Upper lobe of right lung (tissue), 1 donor: ENCODE measurements at regions not wholly inside any gene's neighbourhood (a gene's known extent, or its start where the extent isn't known, plus 50 kb on each side); places are given as distances from the start of the nearest gene placed in this dataset.

Experiments used
- ATAC-seq: fragments of 200-7000 bp; cut with Tn5 transposase; one replicate; pipeline ENCODE4 v1.9.1; 2020; ENCODE audit warnings: mild to moderate bottlenecking, moderate library complexity
- DNase-seq: peaks from one replicate; pipeline ENCODE4 v3.0.0-alpha.2; 2020
- H3K27ac ChIP-seq: fragments of 200-600 bp; one replicate; pipeline ENCODE4 v1.8.0; 2022
- H3K27me3 ChIP-seq: fragments of 200-600 bp; one replicate; pipeline ENCODE4 v1.8.0; 2022; ENCODE audit warnings: mild to moderate bottlenecking
- H3K36me3 ChIP-seq: fragments of 200-600 bp; one replicate; pipeline ENCODE4 v1.8.0; 2022
- H3K4me1 ChIP-seq: fragments of 200-600 bp; one replicate; pipeline ENCODE4 v1.8.0; 2022
- H3K4me3 ChIP-seq: fragments of 200-600 bp; one replicate; pipeline ENCODE4 v1.8.0; 2022; ENCODE audit warnings: mild to moderate bottlenecking
- H3K9me3 ChIP-seq: fragments of 200-600 bp; one replicate; pipeline ENCODE4 v1.8.0; 2022
- CTCF ChIP-seq: fragments of 200-600 bp; IDR thresholded peaks from one replicate; pipeline ENCODE4 v1.8.0; 2022; ENCODE audit warnings: antibody characterized with exemption
- intact Hi-C: fragments of 100-400 bp; cut with DNase I; formaldehyde crosslinking; loops from one replicate; pipeline ENCODE4 v1.11.0; 2022
- donor health status: DM: no; HTN: yes; CAD: no; lungs with severe emphysema.

DNA sequence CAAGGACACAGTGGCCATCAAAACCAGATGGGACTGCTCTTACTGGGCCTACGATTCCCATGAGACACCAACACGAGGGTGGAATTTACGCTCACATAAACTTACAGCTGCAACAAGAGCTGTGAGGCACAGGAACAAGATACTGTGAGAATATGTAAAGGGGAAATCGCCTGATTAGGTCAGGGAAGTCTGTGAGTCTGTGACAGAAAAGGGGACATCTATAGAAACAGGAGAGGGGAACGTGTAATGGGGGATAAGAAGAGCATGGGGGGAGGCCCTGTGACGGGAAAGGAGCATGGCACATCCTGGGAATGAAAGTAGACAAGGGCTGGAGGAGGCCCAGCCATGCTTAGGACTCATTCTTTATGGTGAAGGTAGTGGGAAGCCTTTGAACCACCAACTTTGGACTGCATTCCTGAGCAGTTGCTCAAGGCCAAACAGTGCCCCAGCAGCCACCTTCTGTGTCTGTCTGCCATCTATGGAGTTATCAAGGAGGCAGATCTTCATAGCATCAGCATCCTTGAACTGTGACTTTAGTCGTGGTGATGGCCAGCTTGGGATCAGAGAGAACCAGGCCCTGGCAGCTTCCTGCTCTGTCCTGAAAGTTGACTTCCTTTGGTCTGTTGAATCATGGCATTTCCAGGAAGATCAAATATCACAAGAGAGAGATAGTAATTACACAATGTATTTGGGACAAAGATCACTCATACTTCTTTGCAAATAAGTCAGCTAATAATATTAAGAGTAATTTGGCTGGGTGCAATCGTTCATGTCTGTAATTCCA, 87.9 kb upstream of the FAM169A start:
- no peak for ATAC-seq
- no peak for DNase-seq
- H3K36me3 ChIP-seq: no peaks in the 10 kb centered on the region
- intact Hi-C loops: no loop called here
- H3K27me3 ChIP-seq: no peaks in the 10 kb centered on the region
- no peaks in the 10 kb centered on the region for H3K9me3 ChIP-seq
- no peaks in the 10 kb centered on the region for H3K4me1 ChIP-seq
- no peak for TF ChIP-seq CTCF
- H3K27ac ChIP-seq: no peak overlapping the region
- no peak overlapping the region for H3K4me3 ChIP-seq

DNA sequence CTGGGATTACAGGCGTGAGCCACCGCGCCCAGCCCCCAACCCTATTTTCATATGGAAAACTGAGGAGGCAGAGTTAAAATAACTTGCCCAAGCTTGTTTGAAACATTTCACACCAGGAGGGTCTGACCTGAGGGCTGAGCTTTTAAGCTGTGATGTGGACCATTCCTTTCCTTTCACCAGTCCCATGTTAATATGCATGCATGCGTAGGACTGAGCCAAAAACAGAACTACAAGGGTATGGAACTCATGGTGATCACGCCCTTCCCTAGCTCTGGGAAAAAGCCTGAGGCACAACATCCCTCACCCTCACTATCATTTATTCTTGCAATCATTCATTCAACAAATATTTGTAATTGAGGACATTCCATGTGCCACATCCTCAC, 87.4 kb upstream of the FAM169A start:
- intact Hi-C loops: no loop called here
- Histone ChIP-seq H3K27ac (no peak overlapping the region), H3K4me3 (no peak overlapping the region), H3K36me3 (no peaks in the 10 kb centered on the region), H3K9me3 (no peaks in the 10 kb centered on the region), H3K27me3 (no peaks in the 10 kb centered on the region), H3K4me1 (peaks cover 4% of the 10 kb centered on the region)
- no peak for TF ChIP-seq CTCF
- DNase-seq: no peak
- ATAC-seq: no peak

GRCh38 chr5:74952406-74952805, 86.2 kb upstream of the FAM169A start:
- no peaks in the 10 kb centered on the region for H3K9me3 ChIP-seq
- no peak for ATAC-seq
- DNase-seq: no peak
- intact Hi-C loops: no loop called here
- H3K36me3 ChIP-seq: no peaks in the 10 kb centered on the region
- H3K27ac ChIP-seq: no peak overlapping the region
- no peaks in the 10 kb centered on the region for H3K27me3 ChIP-seq
- no peak for TF ChIP-seq CTCF
- no peak overlapping the region for H3K4me3 ChIP-seq
- H3K4me1 ChIP-seq: peaks cover 7% of the 10 kb centered on the region

- peaks cover 7% of the 10 kb centered on the region for H3K4me1 ChIP-seq
Measured at GRCh38 chr5:74951865-74952264, 85.7 kb upstream of the FAM169A start.

DNA sequence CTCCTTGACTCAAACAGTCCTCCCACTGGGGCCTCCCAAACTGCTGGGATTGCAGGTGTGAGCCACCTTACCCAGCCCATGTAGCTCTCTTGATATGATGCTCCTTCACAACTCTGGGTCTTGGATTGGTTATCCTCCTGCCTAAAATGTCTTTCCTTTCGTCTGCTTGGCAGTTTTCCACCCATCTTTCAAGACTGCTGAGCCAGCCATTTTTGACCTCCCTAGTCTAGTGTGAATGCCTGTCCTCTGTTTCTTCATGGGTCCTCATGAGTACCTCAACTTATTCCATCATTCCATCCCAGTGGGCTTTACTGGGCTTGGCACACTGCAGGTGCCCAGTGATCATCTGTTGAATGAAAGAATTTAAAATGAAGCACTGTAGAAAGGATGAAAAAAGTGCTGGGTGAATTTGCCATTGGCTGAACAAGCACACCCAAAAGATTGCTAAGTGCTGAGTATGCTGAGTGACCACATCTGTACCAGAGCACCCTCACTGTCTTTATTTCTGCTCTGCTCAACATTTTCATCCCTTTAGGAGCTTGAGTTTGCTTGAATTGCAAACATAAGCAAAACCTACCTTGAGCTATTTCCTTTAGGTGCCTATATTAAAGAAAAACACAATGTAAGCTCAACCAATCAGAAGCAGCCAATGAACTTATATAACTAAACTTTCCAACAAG, 84.8 kb upstream of the FAM169A start:
- H3K4me1 ChIP-seq: peaks cover 7% of the 10 kb centered on the region
- no peaks in the 10 kb centered on the region for H3K27me3 ChIP-seq
- H3K4me3 ChIP-seq: no peak overlapping the region
- DNase-seq (no peak), ATAC-seq (no peak)
- no peak for TF ChIP-seq CTCF
- no peaks in the 10 kb centered on the region for H3K9me3 ChIP-seq
- H3K27ac ChIP-seq: no peak overlapping the region
- no peaks in the 10 kb centered on the region for H3K36me3 ChIP-seq
- intact Hi-C loops: no loop called here

More at GRCh38 chr5:74951865-74952264, 85.7 kb upstream of the FAM169A start:
- no peak overlapping the region for H3K27ac ChIP-seq
- no peak for DNase-seq
- H3K36me3 ChIP-seq: no peaks in the 10 kb centered on the region
- H3K9me3 ChIP-seq: no peaks in the 10 kb centered on the region
- no peak overlapping the region for H3K4me3 ChIP-seq
- no peak for TF ChIP-seq CTCF
- ATAC-seq: no peak
- intact Hi-C loops: no loop called here
- no peaks in the 10 kb centered on the region for H3K27me3 ChIP-seq
